Endothelial cell (in vitro differentiated cells): ENCODE measurements at regions not wholly inside any gene's neighbourhood (a gene's known extent, or its start where the extent isn't known, plus 50 kb on each side); places are given as distances from the start of the nearest gene placed in this dataset.

Experiments used
- DNase-seq: peaks from one replicate; pipeline ENCODE4 v3.0.0; 2021; ENCODE audit warnings: low spot score
- H3K27ac Mint-ChIP-seq: one replicate; pipeline ENCODE4 v1.8.0; 2021; ENCODE audit warnings: mixed read lengths, inconsistent platforms; ENCODE audit not compliant: unreplicated experiment
- H3K27me3 Mint-ChIP-seq: one replicate; pipeline ENCODE4 v1.8.0; 2021; ENCODE audit warnings: mild to moderate bottlenecking, moderate library complexity, mixed read lengths, inconsistent platforms; ENCODE audit not compliant: unreplicated experiment
- H3K36me3 Mint-ChIP-seq: one replicate; pipeline ENCODE4 v1.8.0; 2021; ENCODE audit warnings: mild to moderate bottlenecking, low read depth, mixed read lengths, inconsistent platforms; ENCODE audit not compliant: unreplicated experiment
- H3K4me1 Mint-ChIP-seq: one replicate; pipeline ENCODE4 v1.8.0; 2021; ENCODE audit warnings: mild to moderate bottlenecking, mixed read lengths, inconsistent platforms; ENCODE audit not compliant: unreplicated experiment
- H3K4me3 Mint-ChIP-seq: one replicate; pipeline ENCODE4 v1.8.0; 2021; ENCODE audit warnings: mild to moderate bottlenecking, mixed read lengths, inconsistent platforms; ENCODE audit not compliant: unreplicated experiment
- H3K9me3 Mint-ChIP-seq: one replicate; pipeline ENCODE4 v1.8.0; 2021; ENCODE audit warnings: mixed read lengths, inconsistent platforms; ENCODE audit not compliant: unreplicated experiment
- CTCF ChIP-seq: fragments of 200-600 bp; sonication (generic); IDR thresholded peaks from one replicate; pipeline ENCODE4 v1.5.0; 2021; ENCODE audit warnings: antibody characterized with exemption; ENCODE audit not compliant: unreplicated experiment

- TF ChIP-seq CTCF, result no peak
- Mint-ChIP-seq H3K9me3 (no peaks in the 10 kb centered on the region), H3K27me3 (no peaks in the 10 kb centered on the region), H3K4me1 (peaks cover 17% of the 10 kb centered on the region), H3K36me3 (no peaks in the 10 kb centered on the region), H3K27ac (peak overlapping the region; percentile 72), H3K4me3 (no peak overlapping the region)
- DNase-seq, result no peak
Observed at GRCh38 chr19:30880551-30880950, 468.7 kb downstream of the TSHZ3 start.

DNA sequence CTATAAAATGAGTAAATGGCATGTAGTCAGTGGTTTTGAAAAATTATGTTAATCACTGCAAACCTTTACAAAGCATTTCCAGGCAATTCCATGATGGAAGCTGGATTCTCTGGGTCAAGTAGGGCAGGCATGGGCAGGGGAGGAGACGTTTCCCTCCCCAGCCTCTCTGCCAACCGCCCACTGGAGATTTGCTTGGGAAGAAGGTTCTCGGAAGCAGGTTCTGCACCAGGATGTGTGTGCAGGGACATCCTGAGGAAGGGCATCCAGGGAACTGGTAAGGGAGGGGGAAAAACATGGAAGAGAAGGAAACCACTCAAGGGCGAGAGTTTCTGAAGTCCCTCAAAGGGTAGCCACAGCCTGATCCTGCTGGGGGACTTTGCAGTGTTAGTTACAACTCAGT lies 469.1 kb downstream of the TSHZ3 start:
- H3K27ac Mint-ChIP-seq, result no peak overlapping the region
- no peak overlapping the region for H3K4me3 Mint-ChIP-seq
- no peaks in the 10 kb centered on the region for H3K36me3 Mint-ChIP-seq
- peaks cover 17% of the 10 kb centered on the region for H3K4me1 Mint-ChIP-seq
- no peak for DNase-seq
- TF ChIP-seq CTCF, result no peak
- no peaks in the 10 kb centered on the region for H3K27me3 Mint-ChIP-seq
- no peaks in the 10 kb centered on the region for H3K9me3 Mint-ChIP-seq

DNA sequence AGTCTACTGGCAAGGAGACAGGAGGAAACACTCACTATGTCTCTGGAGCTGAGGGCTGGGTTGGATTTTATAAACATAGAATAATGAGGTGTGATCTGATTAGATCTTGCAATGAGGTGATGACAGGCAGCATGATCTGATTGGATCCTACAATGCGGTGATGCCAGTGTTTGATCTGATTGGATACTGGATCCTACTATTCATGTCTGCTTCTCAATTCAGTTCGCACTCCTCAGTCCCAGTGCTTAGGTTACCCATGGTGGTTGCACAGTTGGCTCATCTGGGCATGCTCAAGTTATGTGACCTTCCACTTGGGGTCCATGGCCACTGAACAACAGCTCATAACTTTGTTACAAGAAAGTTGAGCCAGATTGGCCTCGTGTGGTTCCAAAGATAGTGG lies 469.5 kb downstream of the TSHZ3 start:
- Mint-ChIP-seq H3K4me3 (no peak overlapping the region), H3K27me3 (no peaks in the 10 kb centered on the region), H3K9me3 (no peaks in the 10 kb centered on the region), H3K4me1 (peaks cover 17% of the 10 kb centered on the region), H3K36me3 (no peaks in the 10 kb centered on the region), H3K27ac (no peak overlapping the region)
- no peak for DNase-seq
- TF ChIP-seq CTCF, result no peak

- no peak for TF ChIP-seq CTCF
- Mint-ChIP-seq H3K4me3 (no peak overlapping the region), H3K9me3 (no peaks in the 10 kb centered on the region), H3K27me3 (no peaks in the 10 kb centered on the region), H3K27ac (no peak overlapping the region), H3K36me3 (no peaks in the 10 kb centered on the region), H3K4me1 (peaks cover 17% of the 10 kb centered on the region)
- no peak for DNase-seq
Observed at GRCh38 chr19:30879225-30879624, 470.0 kb downstream of the TSHZ3 start.

DNA sequence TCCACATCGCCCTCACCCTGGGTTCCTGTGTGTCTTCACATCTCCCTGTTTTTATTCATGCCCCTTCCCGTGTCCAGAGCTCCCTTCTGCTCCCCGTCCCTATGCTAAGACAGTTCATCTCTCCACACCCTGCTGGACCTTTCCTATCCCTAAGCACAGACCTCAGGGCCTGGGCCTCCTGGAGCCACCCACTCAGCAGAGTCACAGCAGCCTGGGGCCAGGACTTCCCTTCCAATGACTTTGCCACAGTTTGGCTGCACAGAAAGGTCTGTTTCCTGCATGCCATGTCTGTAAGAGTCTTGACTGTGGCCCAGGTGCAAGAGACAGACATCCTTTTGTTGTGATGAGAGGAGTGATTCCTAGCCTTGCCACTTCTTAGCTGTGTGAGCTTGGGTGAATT lies 470.7 kb downstream of the TSHZ3 start:
- Mint-ChIP-seq H3K27me3 (peaks cover 1% of the 10 kb centered on the region), H3K27ac (no peak overlapping the region), H3K4me3 (no peak overlapping the region), H3K9me3 (no peaks in the 10 kb centered on the region), H3K4me1 (peaks cover 17% of the 10 kb centered on the region), H3K36me3 (no peaks in the 10 kb centered on the region)
- no peak for DNase-seq
- no peak for TF ChIP-seq CTCF
